ENCODE measurements at regions not wholly inside any gene's neighbourhood (a gene's known extent, or its start where the extent isn't known, plus 50 kb on each side); places are given as distances from the start of the nearest gene placed in this dataset.

DNA sequence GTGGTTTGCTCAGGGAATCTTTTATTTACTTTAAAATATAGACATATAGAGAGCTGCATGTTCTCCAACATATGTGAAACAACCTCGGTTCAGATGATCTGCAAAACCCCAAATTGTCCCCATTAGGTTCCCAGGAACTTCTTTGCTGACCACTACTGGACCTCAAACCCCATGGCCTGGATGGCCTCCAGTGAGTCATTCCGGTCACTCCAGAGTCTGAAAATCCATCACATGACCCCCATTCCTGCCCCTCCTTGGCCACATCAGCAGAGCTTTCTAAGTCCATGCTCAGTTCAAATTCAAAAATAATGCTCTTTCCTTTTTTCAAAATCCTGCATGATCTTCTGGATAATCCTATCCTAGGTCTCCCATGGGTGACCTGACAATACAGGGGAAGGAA, 271.0 kb downstream of the TNS1 start:
- TF ChIP-seq CTCF (IDR thresholded peaks at IDR 0.05) (no peak), REST (IDR thresholded peaks at IDR 0.05; ENCODE audit: insufficient read depth in 1 of 2, low read depth in 2 of 2, low read length in 1 of 2) (no peak), POLR2AphosphoS5 (IDR thresholded peaks at IDR 0.05; ENCODE audit: low read depth, low read length) (no peak)

All from Panc1 (cell line).